ENCODE measurements at regions not wholly inside any gene's neighbourhood (a gene's known extent, or its start where the extent isn't known, plus 50 kb on each side); places are given as distances from the start of the nearest gene placed in this dataset.

GRCh38 chr4:19910861-19911525 is 340.7 kb upstream of the SLIT2 start:
- no peak for DNase-seq

GRCh38 chr4:19905024-19905423 is 346.7 kb upstream of the SLIT2 start:
- no peak for DNase-seq

- DNase-seq: no peak
Observed at GRCh38 chr4:19888587-19888986, 363.1 kb upstream of the SLIT2 start.

GRCh38 chr4:19883841-19884240 is 367.9 kb upstream of the SLIT2 start:
- no peak for DNase-seq

- DNase-seq: peak; percentile 36 to 40
Observed at GRCh38 chr4:19880206-19880605, 371.5 kb upstream of the SLIT2 start.

GRCh38 chr4:19879330-19879729 is 372.4 kb upstream of the SLIT2 start:
- no peak for DNase-seq

GRCh38 chr4:19857991-19858390 is 393.7 kb upstream of the SLIT2 start:
- no peak for DNase-seq

- peak in 1 of 2 donors; percentile 23 for DNase-seq
Observed at GRCh38 chr4:19857380-19857779, 394.3 kb upstream of the SLIT2 start.

GRCh38 chr4:19850909-19851308 is 400.8 kb upstream of the SLIT2 start:
- no peak for DNase-seq

GRCh38 chr4:19844446-19844845 is 407.3 kb upstream of the SLIT2 start:
- peak; percentile 4 to 6 for DNase-seq

GRCh38 chr4:19842471-19842870 is 409.2 kb upstream of the SLIT2 start:
- DNase-seq: no peak

- DNase-seq: no peak
Observed at GRCh38 chr4:19838858-19839257, 412.8 kb upstream of the SLIT2 start.

- DNase-seq: no peak
Observed at GRCh38 chr4:19835429-19835828, 416.3 kb upstream of the SLIT2 start.

- no peak for DNase-seq
Observed at GRCh38 chr4:19832411-19832810, 419.3 kb upstream of the SLIT2 start.

- DNase-seq: no peak
Observed at GRCh38 chr4:19831644-19832285, 419.9 kb upstream of the SLIT2 start.

- DNase-seq: no peak
Observed at GRCh38 chr4:19829101-19829500, 422.6 kb upstream of the SLIT2 start.

- DNase-seq: no peak
Observed at GRCh38 chr4:19823781-19824180, 427.9 kb upstream of the SLIT2 start.

- DNase-seq: no peak
Observed at GRCh38 chr4:19819737-19820136, 432.0 kb upstream of the SLIT2 start.

GRCh38 chr4:19809989-19810388 is 441.7 kb upstream of the SLIT2 start:
- no peak for DNase-seq

- DNase-seq: peak; percentile 51 to 60
Observed at GRCh38 chr4:19807505-19807904, 444.2 kb upstream of the SLIT2 start.

GRCh38 chr4:19806865-19807264 is 444.8 kb upstream of the SLIT2 start:
- no peak for DNase-seq

GRCh38 chr4:19803406-19803805 is 448.3 kb upstream of the SLIT2 start:
- DNase-seq: no peak

- DNase-seq: no peak
Observed at GRCh38 chr4:19793831-19794230, 457.9 kb upstream of the SLIT2 start.

Data from right lung (tissue), 2 donors.